Hematopoietic multipotent progenitor cell (in vitro differentiated cells): ENCODE measurements at regions not wholly inside any gene's neighbourhood (a gene's known extent, or its start where the extent isn't known, plus 50 kb on each side); places are given as distances from the start of the nearest gene placed in this dataset.

Source experiments
- DNase-seq, 3 donors: peaks; one replicate each; pipeline ENCODE4 v3.0.0-alpha.2; 2011 to 2015; ENCODE audit warnings: low read depth in 2 of 3, low spot score in 2 of 3

- no peak for DNase-seq
Measured at GRCh38 chr16:27123795-27124409, 57.2 kb downstream of the C16orf82 start.

GRCh38 chr16:27127308-27127707, 60.6 kb downstream of the C16orf82 start:
- DNase-seq = no peak

- peak in 1 of 3 donors; percentile 16 for DNase-seq
Measured at GRCh38 chr16:27129401-27129800, 62.7 kb downstream of the C16orf82 start.

- no peak for DNase-seq
Measured at GRCh38 chr16:27138257-27138656, 65.1 kb upstream of the KDM8 start.

- no peak for DNase-seq
Measured at GRCh38 chr16:27145630-27146029, 57.7 kb upstream of the KDM8 start.

GRCh38 chr16:27149986-27150385, 53.3 kb upstream of the KDM8 start:
- no peak for DNase-seq

- no peak for DNase-seq
Measured at GRCh38 chr16:27152121-27152520, 51.2 kb upstream of the KDM8 start.

GRCh38 chr16:27152801-27153200, 50.5 kb upstream of the KDM8 start:
- DNase-seq = no peak
